ENCODE measurements at regions not wholly inside any gene's neighbourhood (a gene's known extent, or its start where the extent isn't known, plus 50 kb on each side); places are given as distances from the start of the nearest gene placed in this dataset.

DNA sequence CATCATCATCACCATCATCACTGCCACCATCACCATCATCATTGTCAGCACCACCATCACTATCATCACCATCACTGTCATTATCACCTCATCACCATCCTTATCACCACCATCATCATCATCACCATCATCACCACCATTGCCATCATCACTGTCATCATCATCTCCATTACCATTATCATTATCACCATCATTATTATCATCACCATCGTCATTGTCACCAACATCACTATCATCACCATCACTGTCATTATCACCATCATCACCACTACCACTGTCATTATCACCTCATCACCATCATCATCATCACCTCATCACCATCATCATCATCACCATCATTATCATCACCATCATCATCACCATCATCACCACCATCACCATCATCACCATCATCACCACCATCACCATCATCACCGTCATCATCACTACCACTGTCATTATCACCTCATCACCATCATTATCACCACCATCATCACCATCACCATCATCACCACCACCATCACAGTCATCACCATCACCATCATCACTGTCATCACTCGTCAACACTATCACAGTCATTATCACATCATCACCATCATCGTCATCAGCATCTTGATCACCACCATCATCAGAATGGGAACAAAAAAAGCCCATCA is 191.1 kb downstream of the TTLL2 start:
- DNase-seq: no peak

GRCh38 chr6:167517254-167517916 is 192.5 kb downstream of the TTLL2 start:
- no peak for DNase-seq

DNA sequence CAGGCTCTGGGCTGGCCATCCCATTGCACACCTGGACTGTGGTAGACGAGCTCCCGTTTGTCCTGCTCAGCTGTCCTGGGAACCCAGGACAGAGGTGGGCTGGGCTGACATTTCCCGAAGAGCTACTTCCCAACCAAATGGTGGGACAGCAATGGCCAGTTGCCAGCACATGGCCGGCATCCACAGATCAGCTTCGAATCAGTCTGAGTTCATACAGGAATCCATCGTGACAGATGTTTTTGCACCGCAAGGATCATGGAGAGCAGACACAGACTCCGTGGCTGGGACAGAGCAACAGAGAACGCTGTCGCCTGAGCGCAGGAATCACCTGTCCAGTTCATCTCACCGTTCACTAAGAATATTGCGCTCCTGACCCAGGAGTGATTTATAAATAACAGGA is 198.5 kb downstream of the TTLL2 start:
- DNase-seq: no peak

DNA sequence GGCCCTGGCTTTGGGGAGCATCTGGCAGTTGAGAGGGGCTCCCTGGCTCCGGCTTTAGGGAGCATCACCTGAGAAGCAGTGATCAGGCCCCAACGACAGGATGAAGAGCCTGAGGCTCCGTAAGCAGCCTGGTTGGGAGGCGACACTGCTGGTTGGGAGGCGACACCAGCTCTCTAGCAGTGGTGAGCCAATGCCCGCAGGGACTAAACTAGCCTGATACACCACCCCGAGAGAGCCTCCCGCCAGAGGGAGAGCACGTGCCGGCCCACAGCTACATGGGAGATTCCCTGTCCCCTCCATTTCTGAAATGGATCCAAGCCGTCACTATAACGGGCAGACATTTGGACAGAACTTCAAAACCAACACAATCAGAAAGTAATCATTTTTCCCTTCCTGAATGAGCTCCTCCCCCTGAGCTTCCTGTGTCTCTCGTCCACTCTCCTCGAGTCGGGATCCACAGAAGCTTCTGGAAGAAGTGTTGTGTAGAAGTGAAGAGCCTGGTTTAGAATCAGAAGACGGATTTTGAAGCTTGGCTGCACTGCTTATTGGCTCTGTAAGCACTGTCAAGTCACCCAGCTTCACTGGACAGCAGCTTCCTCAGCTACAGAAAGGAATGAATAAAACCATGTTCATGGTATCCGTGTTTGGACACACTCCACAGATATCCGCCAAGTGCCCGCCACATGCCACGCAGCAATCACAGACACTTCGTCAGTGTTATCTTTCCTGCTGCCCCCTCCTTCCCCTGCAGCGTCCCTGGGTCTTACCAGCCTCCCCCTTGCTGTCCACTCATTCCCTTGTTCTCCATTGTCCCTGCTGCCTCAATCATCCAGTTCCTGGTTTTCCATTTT is 199.6 kb downstream of the TTLL2 start:
- DNase-seq: no peak

DNA sequence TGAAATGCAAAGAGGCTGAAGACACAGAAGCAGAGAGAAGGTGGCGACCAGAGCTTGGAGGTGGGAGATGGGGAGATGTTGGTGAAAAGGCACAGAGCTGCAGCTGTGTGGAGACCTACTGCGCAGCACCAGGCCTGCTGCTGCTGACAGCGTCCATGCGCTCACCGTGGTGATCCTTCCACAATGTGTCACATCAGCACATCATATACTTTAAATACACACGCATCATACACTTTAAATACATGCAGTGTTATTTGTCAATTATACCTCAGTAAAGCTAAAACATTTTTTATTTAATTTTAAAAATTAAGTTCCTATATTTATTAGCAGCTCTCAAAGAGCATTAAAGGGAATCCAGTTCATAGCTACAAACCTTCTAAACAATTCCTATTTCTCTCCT is 200.9 kb downstream of the TTLL2 start:
- no peak for DNase-seq

DNA sequence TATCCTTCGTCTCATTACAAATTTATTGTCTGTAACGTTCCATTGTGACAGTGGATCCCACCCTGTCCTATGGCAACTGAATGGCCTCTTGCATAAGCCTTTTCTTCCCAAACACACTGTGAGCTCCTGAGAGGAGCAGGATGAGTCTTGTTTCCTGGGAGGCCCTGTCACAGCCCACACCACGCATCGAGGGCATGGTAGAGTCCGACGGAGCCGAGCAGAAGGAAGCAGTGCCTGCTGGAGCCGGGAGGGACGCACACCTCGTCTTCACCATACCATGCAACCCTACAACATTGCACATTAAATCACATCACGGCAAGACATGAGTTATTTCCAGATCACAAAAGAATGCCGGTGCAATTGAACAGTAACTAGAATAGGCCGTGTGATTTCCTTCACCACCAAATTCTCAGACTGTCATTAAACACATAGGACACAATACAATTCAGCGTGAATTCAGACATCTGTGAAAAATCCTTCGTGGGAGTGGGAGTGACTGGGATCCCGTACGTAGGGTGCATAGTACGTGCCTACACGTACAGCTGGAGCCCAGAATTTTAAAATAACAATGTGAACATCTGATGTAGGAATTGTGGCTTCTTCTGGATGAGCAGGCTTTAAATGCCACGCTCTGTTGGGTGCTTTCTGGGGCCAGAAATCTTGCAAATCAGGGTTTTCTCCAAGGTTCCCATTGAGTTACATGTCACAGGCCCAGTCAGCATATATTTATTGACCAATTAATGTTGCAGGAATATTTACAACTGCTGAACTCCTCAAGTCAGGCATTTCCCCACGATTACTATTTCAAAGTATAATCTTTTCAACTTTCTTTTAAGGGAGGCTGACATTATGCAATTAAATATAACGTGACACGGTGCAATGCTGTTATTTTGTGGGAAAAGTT is 201.8 kb downstream of the TTLL2 start:
- DNase-seq: no peak

DNA sequence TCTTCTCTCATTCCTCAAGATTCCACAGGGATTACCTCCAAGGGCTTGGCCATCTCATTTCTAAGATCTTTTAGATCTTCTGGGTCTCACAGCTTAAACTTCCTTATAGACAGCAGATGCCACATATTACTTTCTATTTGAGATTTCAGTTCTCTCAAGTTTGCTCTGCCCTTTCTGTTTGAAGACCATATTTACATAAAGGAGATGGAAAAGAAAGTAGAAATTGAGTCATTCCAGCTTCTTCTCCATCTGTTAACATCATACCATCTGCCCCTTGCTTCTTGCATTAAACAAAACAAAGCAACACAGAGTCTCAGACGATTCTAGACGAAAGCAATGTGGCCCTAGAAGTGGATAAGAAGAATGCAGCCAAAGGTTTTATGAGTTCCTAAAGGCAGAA is 203.4 kb downstream of the TTLL2 start:
- DNase-seq: no peak

DNA sequence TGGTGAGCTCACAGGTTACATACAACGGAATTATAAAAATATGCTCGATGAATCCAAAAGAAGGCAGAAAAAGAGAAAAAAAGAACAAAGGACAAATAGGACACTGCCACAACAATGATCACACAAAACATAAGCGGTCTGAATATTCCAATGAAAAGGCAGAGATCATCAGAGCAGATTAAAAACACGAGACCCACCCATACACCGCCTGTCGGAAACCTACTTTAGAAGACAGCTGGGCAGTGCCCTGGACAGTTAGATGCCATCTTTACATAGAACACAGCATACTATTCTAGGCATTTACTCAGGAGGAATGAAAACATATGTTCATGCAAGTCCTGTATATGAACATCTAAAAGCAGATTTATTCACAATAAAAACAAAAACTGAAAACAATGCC is 204.1 kb downstream of the TTLL2 start:
- no peak for DNase-seq

DNA sequence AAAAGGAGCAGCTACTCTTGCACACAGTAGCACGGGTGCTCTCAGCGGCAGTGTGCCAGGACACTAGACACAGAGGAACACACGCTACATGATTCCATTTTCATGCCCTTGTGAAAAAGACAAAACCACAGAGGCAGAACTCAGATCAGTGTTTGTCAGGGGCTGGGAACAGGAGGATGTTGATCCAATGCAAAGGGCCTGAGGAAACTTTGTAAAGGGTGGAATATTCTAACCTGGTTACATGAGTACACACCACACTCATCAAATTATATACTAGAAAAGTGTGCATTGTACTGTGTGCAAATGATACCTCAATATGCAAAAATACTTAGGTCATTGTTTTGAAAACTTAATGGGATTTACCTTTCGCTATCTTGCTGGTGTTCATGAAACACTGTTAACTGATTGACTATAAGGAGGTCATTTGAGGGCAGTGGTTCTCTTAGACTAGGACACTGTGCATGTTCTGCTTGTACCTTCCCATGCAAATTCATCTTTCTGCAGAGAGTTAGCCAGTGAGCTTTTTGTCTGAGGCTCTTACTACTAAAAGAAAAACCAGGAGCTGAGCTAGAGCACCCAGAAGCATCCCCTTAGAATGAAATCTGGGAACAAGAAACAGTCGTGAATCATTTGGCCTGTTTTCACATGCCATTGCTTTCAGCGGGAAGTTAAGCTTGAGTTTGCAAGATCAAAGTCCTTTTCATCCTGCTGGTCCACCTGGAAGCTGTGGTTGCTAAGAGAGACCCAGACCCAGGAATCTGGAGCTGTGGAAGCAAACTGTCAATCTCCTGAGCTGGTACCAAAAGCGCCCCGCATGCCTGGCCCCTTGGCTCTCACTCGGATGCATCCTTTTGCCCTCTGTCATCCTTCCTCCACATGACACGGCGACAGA is 204.8 kb downstream of the TTLL2 start:
- DNase-seq: no peak

DNA sequence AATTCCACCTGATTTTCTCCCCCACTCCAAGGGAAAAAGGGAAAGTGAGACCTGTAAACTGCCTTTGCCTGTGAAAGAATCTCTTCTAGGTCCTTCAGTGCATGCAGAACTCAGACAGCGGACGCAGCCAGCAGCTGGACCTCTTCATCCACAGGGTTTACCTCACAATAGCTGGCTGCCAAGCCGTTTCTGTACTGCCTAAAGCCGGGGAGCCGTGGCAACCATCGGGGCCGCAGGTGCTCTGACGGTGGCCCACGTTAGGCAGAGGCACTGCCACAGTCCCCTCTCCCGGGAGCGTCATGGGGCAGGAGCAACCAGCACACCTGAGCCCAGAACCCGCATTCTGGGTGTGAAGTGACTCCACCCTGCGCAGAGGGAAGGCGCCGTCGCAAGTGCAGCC is 206.1 kb downstream of the TTLL2 start:
- DNase-seq: no peak

DNA sequence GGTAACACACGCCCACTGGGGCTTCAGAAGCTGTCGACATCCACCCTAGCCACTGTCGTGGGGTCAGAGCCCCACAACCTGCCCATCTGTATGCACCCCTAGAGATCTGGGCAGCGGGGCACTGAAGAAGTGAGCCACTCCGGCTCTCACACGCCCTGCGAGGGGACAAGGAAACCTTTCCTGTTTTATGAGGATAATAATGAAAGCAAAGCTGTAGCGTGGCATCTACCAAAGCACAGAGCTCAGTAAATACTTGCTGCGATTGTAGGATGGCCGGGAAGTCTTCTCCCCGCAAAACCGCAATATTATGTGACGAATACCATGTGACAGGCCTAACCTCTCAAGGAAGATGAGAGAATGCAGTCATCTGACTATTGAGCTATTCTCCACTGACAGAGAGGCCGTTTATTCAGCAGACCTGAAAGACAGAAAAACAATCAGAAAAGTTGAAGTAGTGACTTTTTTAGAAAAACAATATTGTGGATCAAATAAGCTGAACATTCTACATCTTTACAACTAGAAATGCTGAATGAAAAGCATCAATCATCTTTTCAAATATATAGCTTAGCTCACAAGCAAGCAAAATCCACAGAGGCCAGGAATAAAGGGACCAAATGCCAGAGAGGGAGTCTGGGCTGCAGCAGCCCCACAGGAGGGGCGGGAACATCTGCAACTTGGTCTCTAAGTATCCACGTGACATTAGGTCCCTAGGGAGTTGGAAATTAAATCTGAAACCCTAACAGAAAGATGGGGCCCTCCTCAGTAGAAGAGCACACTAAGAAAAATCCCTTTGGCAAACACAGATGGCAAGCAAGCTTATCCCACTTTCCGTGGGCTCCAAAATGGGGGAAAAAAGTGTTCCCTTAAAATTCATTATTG is 207.8 kb downstream of the TTLL2 start:
- DNase-seq: no peak

DNA sequence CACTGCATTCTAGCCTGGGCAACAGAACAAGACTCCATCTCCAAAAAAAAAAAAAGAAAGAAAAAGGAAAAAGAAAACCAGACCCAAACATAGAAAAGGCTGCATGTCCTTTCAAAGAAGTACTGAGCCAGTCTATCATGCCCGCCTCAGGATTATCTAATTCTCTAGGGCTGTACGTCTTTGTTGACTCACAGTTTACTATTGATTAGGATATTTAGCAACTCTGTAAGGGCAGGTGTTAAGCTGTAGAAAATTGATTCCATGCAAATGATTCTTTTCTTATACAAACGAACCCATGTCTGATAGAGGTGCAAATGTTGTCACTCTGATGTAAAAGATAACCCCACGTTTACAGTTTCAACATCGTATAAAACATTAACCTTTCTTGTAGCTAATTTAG is 209.0 kb downstream of the TTLL2 start:
- DNase-seq: no peak

GRCh38 chr6:167537816-167538215 is 212.9 kb downstream of the TTLL2 start:
- no peak for DNase-seq

- no peak for DNase-seq
Observed at GRCh38 chr6:167538746-167539145, 213.9 kb downstream of the TTLL2 start.

GRCh38 chr6:167540796-167541195 is 215.9 kb downstream of the TTLL2 start:
- no peak for DNase-seq

DNA sequence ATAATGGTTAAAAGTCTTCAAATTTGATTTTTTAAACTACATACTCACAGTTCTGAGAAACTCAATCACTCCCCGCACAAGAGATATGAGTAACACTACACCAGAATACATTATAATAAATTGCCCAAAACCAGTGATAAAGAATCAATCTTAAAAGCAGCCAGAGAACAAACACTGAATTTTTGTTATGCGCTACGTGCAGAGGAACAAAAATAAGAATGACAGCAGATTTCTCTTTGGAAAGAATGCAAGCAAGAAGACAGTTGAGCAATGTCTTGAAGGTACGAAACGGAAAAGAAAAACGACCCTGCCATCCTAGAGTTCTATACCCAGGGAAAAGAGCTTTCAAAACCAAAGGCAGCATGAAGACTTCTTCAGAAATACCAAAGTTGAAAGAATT is 216.7 kb downstream of the TTLL2 start:
- DNase-seq: no peak

DNA sequence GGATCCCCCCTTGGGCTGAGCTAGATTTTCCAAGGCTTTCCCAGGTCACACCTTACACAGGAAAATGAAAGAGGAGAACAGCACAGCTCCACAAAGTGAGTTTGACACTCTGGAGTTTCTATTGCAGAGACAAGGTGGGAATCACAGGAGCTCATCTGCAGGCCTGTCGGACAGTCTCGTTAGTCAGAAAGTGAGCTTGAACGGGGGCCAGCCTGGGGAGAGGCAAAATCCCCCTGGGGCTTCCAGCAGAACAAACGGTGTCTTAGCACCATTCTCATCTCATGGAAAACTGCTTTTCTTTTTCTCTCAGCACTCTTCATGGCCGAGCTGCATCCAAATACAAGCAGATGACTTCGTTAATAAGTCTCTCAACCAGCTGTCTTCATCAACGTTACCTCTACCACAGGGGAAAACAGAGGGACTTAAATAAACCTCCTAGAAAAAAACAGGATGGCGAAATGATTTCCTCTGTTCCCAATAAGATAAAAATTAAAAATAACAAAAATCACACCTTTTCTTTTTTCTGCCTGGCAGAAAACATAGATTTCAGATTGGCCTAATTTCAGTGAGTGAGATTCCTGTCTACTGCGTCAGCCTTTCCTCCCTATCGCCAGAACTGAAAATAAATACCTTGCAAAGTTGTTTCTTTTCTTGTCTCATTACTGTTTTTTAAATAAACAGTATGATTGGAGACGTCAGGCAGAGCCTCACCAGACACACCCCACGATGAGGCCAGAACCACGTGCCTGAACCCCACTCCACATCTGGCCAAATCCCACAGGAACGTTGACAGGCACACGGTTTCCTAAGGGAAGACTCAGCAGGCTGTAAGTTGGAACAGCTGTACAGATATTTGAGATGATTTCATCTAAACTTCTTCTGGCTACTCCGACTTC is 219.0 kb downstream of the TTLL2 start:
- no peak for DNase-seq

- DNase-seq: no peak
Observed at GRCh38 chr6:167546611-167547327, 221.9 kb downstream of the TTLL2 start.

GRCh38 chr6:167547328-167547692 is 222.4 kb downstream of the TTLL2 start:
- no peak for DNase-seq
